ENCODE measurements at regions not wholly inside any gene's neighbourhood (a gene's known extent, or its start where the extent isn't known, plus 50 kb on each side); places are given as distances from the start of the nearest gene placed in this dataset.
A peak's percentile ranks its signal among the peaks of the same experiment; 100 is the strongest.

GRCh38 chr20:6265204-6265904 lies 142.5 kb upstream of the FERMT1 start:
- no peaks in the 10 kb centered on the region for H3K4me1 ChIP-seq
- no peak overlapping the region for H3K27ac ChIP-seq
- H3K27me3 ChIP-seq: no peaks in the 10 kb centered on the region
- DNase-seq: peak in 1 of 2 experiments; percentile 10
- no peaks in the 10 kb centered on the region for H3K36me3 ChIP-seq
- no peaks in the 10 kb centered on the region for H3K9me3 ChIP-seq (replicated peaks)
- no peak overlapping the region for H3K4me3 ChIP-seq

GRCh38 chr20:6253396-6253795 lies 130.6 kb upstream of the FERMT1 start:
- no peaks in the 10 kb centered on the region for H3K36me3 ChIP-seq
- no peak for DNase-seq
- no peak overlapping the region for H3K27ac ChIP-seq
- H3K9me3 ChIP-seq (replicated peaks): no peaks in the 10 kb centered on the region
- no peaks in the 10 kb centered on the region for H3K27me3 ChIP-seq
- H3K4me1 ChIP-seq: no peaks in the 10 kb centered on the region
- H3K4me3 ChIP-seq: no peak overlapping the region

GRCh38 chr20:6245436-6245835 lies 122.6 kb upstream of the FERMT1 start:
- H3K36me3 ChIP-seq: no peaks in the 10 kb centered on the region

GRCh38 chr20:6241591-6241990 lies 118.8 kb upstream of the FERMT1 start:
- Histone ChIP-seq H3K9me3 (replicated peaks) (no peaks in the 10 kb centered on the region), H3K4me1 (no peaks in the 10 kb centered on the region), H3K4me3 (no peak overlapping the region), H3K36me3 (no peaks in the 10 kb centered on the region), H3K27me3 (no peaks in the 10 kb centered on the region), H3K27ac (no peak overlapping the region)
- DNase-seq: no peak

More at GRCh38 chr20:6245436-6245835, 122.6 kb upstream of the FERMT1 start:
- Histone ChIP-seq H3K27me3 (no peaks in the 10 kb centered on the region), H3K9me3 (replicated peaks) (no peaks in the 10 kb centered on the region), H3K27ac (no peak overlapping the region), H3K4me3 (no peak overlapping the region), H3K4me1 (no peaks in the 10 kb centered on the region)
- DNase-seq: no peak

- Histone ChIP-seq H3K4me1 (no peaks in the 10 kb centered on the region), H3K4me3 (no peak overlapping the region), H3K9me3 (replicated peaks) (no peaks in the 10 kb centered on the region), H3K36me3 (no peaks in the 10 kb centered on the region), H3K27ac (no peak overlapping the region), H3K27me3 (no peaks in the 10 kb centered on the region)
- DNase-seq: no peak
These were observed 117.2 kb upstream of the FERMT1 start for GRCh38 chr20:6240059-6240458.

- H3K4me3 ChIP-seq: no peak overlapping the region
- 0 out of 2 replicates have a peak, but pooled peaks cover 2% of the 10 kb centered on the region for H3K9me3 ChIP-seq (replicated peaks)
- no peaks in the 10 kb centered on the region for H3K27me3 ChIP-seq
- H3K4me1 ChIP-seq: no peaks in the 10 kb centered on the region
- H3K27ac ChIP-seq: no peak overlapping the region
- H3K36me3 ChIP-seq: no peaks in the 10 kb centered on the region
- DNase-seq: no peak
These were observed 115.6 kb upstream of the FERMT1 start for GRCh38 chr20:6238421-6238820.

GRCh38 chr20:6235510-6235909 lies 112.7 kb upstream of the FERMT1 start:
- DNase-seq: no peak
- no peak overlapping the region for H3K27ac ChIP-seq
- no peaks in the 10 kb centered on the region for H3K36me3 ChIP-seq
- H3K4me1 ChIP-seq: no peaks in the 10 kb centered on the region
- H3K27me3 ChIP-seq: no peaks in the 10 kb centered on the region
- H3K9me3 ChIP-seq (replicated peaks): 0 out of 2 replicates have a peak, but pooled peaks cover 4% of the 10 kb centered on the region
- no peak overlapping the region for H3K4me3 ChIP-seq

- no peak overlapping the region for H3K27ac ChIP-seq
- H3K36me3 ChIP-seq: no peaks in the 10 kb centered on the region
- DNase-seq: no peak
- no peak overlapping the region for H3K4me3 ChIP-seq
- H3K9me3 ChIP-seq (replicated peaks): 0 out of 2 replicates have a peak, but pooled peaks cover 4% of the 10 kb centered on the region
- no peaks in the 10 kb centered on the region for H3K27me3 ChIP-seq
- H3K4me1 ChIP-seq: no peaks in the 10 kb centered on the region
These were observed 109.6 kb upstream of the FERMT1 start for GRCh38 chr20:6232436-6232835.

GRCh38 chr20:6231556-6231955 lies 108.7 kb upstream of the FERMT1 start:
- Histone ChIP-seq H3K36me3 (no peaks in the 10 kb centered on the region), H3K9me3 (replicated peaks) (0 out of 2 replicates have a peak, but pooled peaks cover 4% of the 10 kb centered on the region), H3K27ac (no peak overlapping the region), H3K27me3 (0 out of 2 replicates have a peak, but pooled peaks cover 2% of the 10 kb centered on the region), H3K4me1 (no peaks in the 10 kb centered on the region), H3K4me3 (no peak overlapping the region)
- no peak for DNase-seq

GRCh38 chr20:6228302-6228843 lies 105.5 kb upstream of the FERMT1 start:
- Histone ChIP-seq H3K4me3 (no peak overlapping the region), H3K27me3 (0 out of 2 replicates have a peak, but pooled peaks cover 2% of the 10 kb centered on the region), H3K4me1 (no peaks in the 10 kb centered on the region), H3K9me3 (replicated peaks) (peaks cover 1% of the 10 kb centered on the region; the same call in 1 of the 2 replicates), H3K36me3 (no peaks in the 10 kb centered on the region), H3K27ac (no peak overlapping the region)
- no peak for DNase-seq

GRCh38 chr20:6213311-6213710 lies 90.5 kb upstream of the FERMT1 start:
- Histone ChIP-seq H3K4me3 (no peak overlapping the region), H3K27me3 (no peaks in the 10 kb centered on the region; the same call in 1 of the 2 replicates), H3K36me3 (no peaks in the 10 kb centered on the region), H3K4me1 (no peaks in the 10 kb centered on the region; the same call in 1 of the 2 replicates), H3K27ac (no peak overlapping the region), H3K9me3 (replicated peaks) (no peaks in the 10 kb centered on the region)
- no peak for DNase-seq

GRCh38 chr20:6212903-6213302 lies 90.1 kb upstream of the FERMT1 start:
- Histone ChIP-seq H3K27me3 (no peaks in the 10 kb centered on the region; the same call in 1 of the 2 replicates), H3K36me3 (no peaks in the 10 kb centered on the region), H3K4me1 (no peaks in the 10 kb centered on the region; the same call in 1 of the 2 replicates), H3K27ac (no peak overlapping the region), H3K4me3 (no peak overlapping the region), H3K9me3 (replicated peaks) (no peaks in the 10 kb centered on the region)
- no peak for DNase-seq

- H3K27ac ChIP-seq: no peak overlapping the region
- H3K4me3 ChIP-seq: no peak overlapping the region
- no peaks in the 10 kb centered on the region for H3K9me3 ChIP-seq (replicated peaks)
- no peaks in the 10 kb centered on the region for H3K36me3 ChIP-seq
- no peaks in the 10 kb centered on the region for H3K4me1 ChIP-seq
- no peak for DNase-seq
- H3K27me3 ChIP-seq: no peaks in the 10 kb centered on the region
These were observed 86.3 kb upstream of the FERMT1 start for GRCh38 chr20:6209093-6209492.

GRCh38 chr20:6200092-6200491 lies 77.3 kb upstream of the FERMT1 start:
- Histone ChIP-seq H3K9me3 (replicated peaks) (no peaks in the 10 kb centered on the region; the same call in 1 of the 2 replicates), H3K36me3 (no peaks in the 10 kb centered on the region), H3K27me3 (no peaks in the 10 kb centered on the region), H3K27ac (no peak overlapping the region), H3K4me3 (no peak overlapping the region), H3K4me1 (no peaks in the 10 kb centered on the region)
- no peak for DNase-seq

- no peaks in the 10 kb centered on the region for H3K27me3 ChIP-seq
- DNase-seq: no peak
- no peaks in the 10 kb centered on the region for H3K4me1 ChIP-seq
- H3K4me3 ChIP-seq: no peak overlapping the region
- no peaks in the 10 kb centered on the region for H3K9me3 ChIP-seq (replicated peaks)
- no peaks in the 10 kb centered on the region for H3K36me3 ChIP-seq
- no peak overlapping the region for H3K27ac ChIP-seq
These were observed 62.4 kb upstream of the FERMT1 start for GRCh38 chr20:6185268-6185667.
